ENCODE measurements at regions not wholly inside any gene's neighbourhood (a gene's known extent, or its start where the extent isn't known, plus 50 kb on each side); places are given as distances from the start of the nearest gene placed in this dataset.

DNA sequence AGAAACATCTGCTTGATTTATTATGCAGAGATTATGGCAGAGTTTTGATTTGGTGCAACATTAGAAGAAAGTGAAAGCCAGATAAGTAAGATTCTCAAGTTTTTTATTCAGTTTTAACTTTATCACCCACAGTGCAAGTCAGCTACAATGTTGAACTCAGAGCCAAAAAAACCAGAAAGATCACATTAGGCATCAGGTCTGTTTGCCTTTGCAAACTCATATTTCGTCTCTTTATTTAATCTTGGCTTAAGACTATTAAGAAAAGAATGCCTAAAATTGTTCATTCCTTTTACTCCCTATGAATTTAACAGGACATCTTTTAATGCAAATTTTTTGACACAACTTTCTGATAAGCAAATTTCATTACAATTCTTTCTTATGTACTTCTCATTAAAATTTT lies 76.0 kb upstream of the TMEM26 start:
- Histone ChIP-seq H4K20me1 (replicated peaks; ENCODE audit: control insufficient read depth, extremely low read depth, insufficient read depth, low read length) (no peaks in the 10 kb centered on the region), H3K9me3 (replicated peaks; ENCODE audit: control insufficient read depth, insufficient read depth, low read length) (no peaks in the 10 kb centered on the region), H3K27me3 (ENCODE audit: control insufficient read depth in 2 of 2, insufficient read depth in 2 of 2, low read length in 2 of 2) (no peaks in the 10 kb centered on the region), H3K79me2 (ENCODE audit: control insufficient read depth, insufficient read depth, low read length) (no peaks in the 10 kb centered on the region), H3K36me3 (ENCODE audit: control insufficient read depth in 2 of 2, extremely low read depth in 1 of 2, insufficient read depth in 2 of 2, low read length in 2 of 2) (no peaks in the 10 kb centered on the region), H2AFZ (ENCODE audit: low read depth, low read length) (no peak overlapping the region), H3K4me3 (replicated peaks in 1 of 3; ENCODE audit: insufficient read depth in 1 of 3, low read depth in 1 of 3, low read length in 3 of 3) (no peak overlapping the region), H3K9me1 (replicated peaks; ENCODE audit: control insufficient read depth, extremely low read depth, insufficient read depth, low read length) (no peaks in the 10 kb centered on the region), H3K4me2 (ENCODE audit: insufficient read depth, low read length) (no peak overlapping the region), H3K9ac (replicated peaks; ENCODE audit: extremely low read depth, insufficient read depth, low read length) (no peak overlapping the region), H3K4me1 (ENCODE audit: control insufficient read depth, extremely low read depth, insufficient read depth, low read length) (no peaks in the 10 kb centered on the region), H3K27ac (ENCODE audit: insufficient read depth, low read depth, low read length) (no peak overlapping the region)
- CTCF ChIA-PET: no interaction called here
- FAIRE-seq: no peak
- BruUV-seq (replicated peaks): no TSS peak
- DNase-seq (ENCODE audit: low read depth, low spot score): no peak
- TF ChIP-seq GATA2 (IDR thresholded peaks at IDR 0.05; ENCODE audit: insufficient read depth, insufficient read length, low read depth, low read length): no peak
- no peak for TF ChIP-seq EZH2 (IDR thresholded peaks at IDR 0.05; ENCODE audit: borderline replicate concordance, low read depth, low read length, severe bottlenecking)
- TF ChIP-seq JUN (IDR thresholded peaks at IDR 0.05; ENCODE audit: borderline replicate concordance, insufficient read depth, insufficient read length, low read depth): no peak
- no peak for TF ChIP-seq CTCF (IDR thresholded peaks at IDR 0.05; ENCODE audit: extremely low read depth in 1 of 2, insufficient read depth in 1 of 2, low read depth in 1 of 2, low read length in 2 of 2)
- no peak for TF ChIP-seq FOS (IDR thresholded peaks at IDR 0.05; ENCODE audit: borderline replicate concordance, insufficient read depth, low read length)
- TF ChIP-seq POLR2A (IDR thresholded peaks at IDR 0.05; ENCODE audit: low read depth, low read length): no peak
- no peak for TF ChIP-seq MYC (IDR thresholded peaks at IDR 0.05; ENCODE audit: low read depth, low read length)
- no peak for TF ChIP-seq POLR2AphosphoS5 (IDR thresholded peaks at IDR 0.05; ENCODE audit: insufficient read depth, low read depth, low read length)
- TF ChIP-seq MAX (IDR thresholded peaks at IDR 0.05; ENCODE audit: insufficient read depth, insufficient read length): no peak
- intact Hi-C loops (cut with micrococcal nuclease) (loop anchor here (10.0 kb wide), 1 partner anchor 124 kb away; no protein-coding TSS in a partner anchor), dilution Hi-C loops (cut with MboI; ENCODE audit: extremely low pct_ligation_motif_present, low sequenced_read_pairs) (no loop called here)
- POLR2A ChIA-PET: no interaction called here
